IMR-90 (cell line): ENCODE measurements at regions not wholly inside any gene's neighbourhood (a gene's known extent, or its start where the extent isn't known, plus 50 kb on each side); places are given as distances from the start of the nearest gene placed in this dataset.

Source experiments
- BHLHE40 ChIP-seq: fragments of 150-350 bp; IDR thresholded peaks from 2 replicates; pipeline ENCODE4 v1.6.1; 2016; ENCODE audit warnings: mild to moderate bottlenecking, low read depth, low read length
- CEBPB ChIP-seq: IDR thresholded peaks from 2 replicates; pipeline ENCODE4 v1.6.1; 2012; ENCODE audit warnings: low read depth, low read length, improper control_type of control experiment
- CHD1 ChIP-seq: IDR thresholded peaks from 2 replicates; pipeline ENCODE4 v1.6.1; 2012; ENCODE audit warnings: low read depth, low read length, improper control_type of control experiment
- CTCF ChIP-seq: conservative IDR thresholded peaks from 2 replicates; pipeline ENCODE4 v1.5.1; 2012; ENCODE audit warnings: mild to moderate bottlenecking, low read depth, low read length, improper control_type of control experiment
- ELK1 ChIP-seq: fragments of 150-350 bp; IDR thresholded peaks from 2 replicates; pipeline ENCODE4 v1.6.1; 2016; ENCODE audit warnings: low read depth, mild to moderate bottlenecking, low read length, moderate library complexity, borderline replicate concordance
- FOS ChIP-seq: fragments of 150-350 bp; IDR thresholded peaks from 2 replicates; pipeline ENCODE4 v1.6.1; 2016; ENCODE audit warnings: low read depth, low read length
- MAFK ChIP-seq: IDR thresholded peaks from 2 replicates; pipeline ENCODE4 v1.6.1; 2012; ENCODE audit warnings: low read depth, low read length, improper control_type of control experiment
- MAZ ChIP-seq: IDR thresholded peaks from 2 replicates; pipeline ENCODE4 v1.6.1; 2012; ENCODE audit warnings: low read depth, mild to moderate bottlenecking, low read length, improper control_type of control experiment, moderate library complexity, borderline replicate concordance
- MXI1 ChIP-seq: IDR thresholded peaks from 2 replicates; pipeline ENCODE4 v1.6.1; 2012; ENCODE audit warnings: low read depth, mild to moderate bottlenecking, low read length, moderate library complexity, borderline replicate concordance
- NFE2L2 ChIP-seq: fragments of 150-350 bp; IDR thresholded peaks from 2 replicates; pipeline ENCODE4 v1.6.1; 2016; ENCODE audit warnings: low read depth, mild to moderate bottlenecking, low read length
- POLR2A ChIP-seq: IDR thresholded peaks from 2 replicates; pipeline ENCODE4 v1.6.1; 2012; ENCODE audit warnings: mild to moderate bottlenecking, low read depth, low read length
- RAD21 ChIP-seq: IDR thresholded peaks from 2 replicates; pipeline ENCODE4 v1.6.1; 2012; ENCODE audit warnings: low read length, improper control_type of control experiment
- SMC3 ChIP-seq: fragments of 150-350 bp; IDR thresholded peaks from 2 replicates; pipeline ENCODE4 v1.6.1; 2016; ENCODE audit warnings: low read depth, mild to moderate bottlenecking, antibody characterized with exemption, low read length, moderate library complexity
- USF2 ChIP-seq: fragments of 150-350 bp; IDR thresholded peaks from 2 replicates; pipeline ENCODE4 v1.6.1; 2017; ENCODE audit warnings: mild to moderate bottlenecking, antibody characterized with exemption, low read length, low read depth

GRCh38 chr7:114209968-114210367, 204.6 kb upstream of the FOXP2 start:
- TF ChIP-seq POLR2A (no peak), CTCF (no peak), MAZ (no peak), RAD21 (no peak), USF2 (no peak), FOS (no peak), CEBPB (no peak), MXI1 (no peak), MAFK (no peak), CHD1 (no peak), NFE2L2 (no peak), BHLHE40 (no peak), ELK1 (no peak), SMC3 (no peak)
